PC-9 (cell line): ENCODE measurements at regions not wholly inside any gene's neighbourhood (a gene's known extent, or its start where the extent isn't known, plus 50 kb on each side); places are given as distances from the start of the nearest gene placed in this dataset.

Experiments used
- BruUV-seq: library from RNA; stranded (reverse); fragments of 400-500 nt; replicated peaks from 2 replicates; lab custom pipeline; 2021; lab: Mats Ljungman, UMichigan
- CTCF ChIA-PET: fragments of 300-600 bp; sonication (Branson Sonifier 250); formaldehyde crosslinking; loops from one replicate; lab custom pipeline; 2022; ENCODE audit warnings: antibody characterized with exemption; lab: Charles Lee
- POLR2A ChIA-PET: fragments of 300-600 bp; sonication (Branson Sonifier 250); formaldehyde crosslinking; loops from one replicate; lab custom pipeline; 2022; ENCODE audit warnings: antibody characterized with exemption; ENCODE audit not compliant: unreplicated experiment; lab: Charles Lee
- DNase-seq, 2 experiments: peaks; one replicate each; pipeline versions ENCODE4 v3.0.0 to v3.0.0-alpha.2; 2015 to 2022; ENCODE audit warnings: mixed read lengths in 1 of 2
- H2AFZ ChIP-seq: fragments of 200-600 bp; sonication (generic); 2 replicates; pipeline ENCODE4 v1.8.1; 2017; ENCODE audit warnings: antibody characterized with exemption
- H3F3A ChIP-seq: fragments of 200-600 bp; sonication (generic); 2 replicates; pipeline ENCODE4 v1.8.1; 2017; ENCODE audit warnings: antibody characterized with exemption, mild to moderate bottlenecking, low read depth; ENCODE audit not compliant: insufficient read depth
- H3K27ac ChIP-seq: fragments of 200-600 bp; sonication (generic); 2 replicates; pipeline ENCODE4 v1.6.1; 2016; ENCODE audit warnings: mixed run types
- H3K27me3 ChIP-seq: fragments of 200-600 bp; sonication (generic); 2 replicates; pipeline ENCODE4 v1.6.1; 2016; ENCODE audit warnings: low read depth, mixed run types; ENCODE audit not compliant: insufficient read depth
- H3K36me3 ChIP-seq: fragments of 200-600 bp; sonication (generic); 2 replicates; pipeline ENCODE4 v1.6.1; 2016; ENCODE audit warnings: low read depth, mixed run types
- H3K4me1 ChIP-seq: fragments of 200-600 bp; sonication (generic); replicated peaks from 2 replicates; pipeline ENCODE4 v1.6.1; 2016; ENCODE audit warnings: mixed run types; ENCODE audit not compliant: insufficient read depth
- H3K4me2 ChIP-seq: fragments of 200-600 bp; sonication (generic); 2 replicates; pipeline ENCODE4 v1.6.1; 2017; ENCODE audit warnings: mixed run types
- H3K4me3 ChIP-seq: fragments of 200-600 bp; sonication (generic); 2 replicates; pipeline ENCODE4 v1.6.1; 2016; ENCODE audit warnings: mixed run types
- H3K79me2 ChIP-seq: fragments of 200-600 bp; sonication (generic); 2 replicates; pipeline ENCODE4 v1.6.1; 2017; ENCODE audit warnings: low read depth, mixed run types
- H3K9me2 ChIP-seq: fragments of 200-600 bp; sonication (generic); 2 replicates; pipeline ENCODE4 v1.8.1; 2017; ENCODE audit warnings: mild to moderate bottlenecking; ENCODE audit not compliant: insufficient read depth
- H3K9me3 ChIP-seq: fragments of 200-600 bp; sonication (generic); 2 replicates; pipeline ENCODE4 v1.8.1; 2016; ENCODE audit warnings: low read depth; ENCODE audit not compliant: insufficient read depth
- H4K20me1 ChIP-seq: fragments of 200-600 bp; sonication (generic); 2 replicates; pipeline ENCODE4 v1.8.1; 2017; ENCODE audit not compliant: insufficient read depth
- CTCF ChIP-seq: fragments of 200-600 bp; sonication (generic); conservative IDR thresholded peaks from 2 replicates; pipeline ENCODE4 v1.6.1; 2017; ENCODE audit warnings: mixed run types, antibody characterized with exemption, mild to moderate bottlenecking, moderate library complexity
- EZH2 ChIP-seq: fragments of 200-600 bp; sonication (generic); IDR thresholded peaks from 2 replicates; pipeline ENCODE4 v1.8.0; 2017; ENCODE audit warnings: antibody characterized with exemption, low read depth
- intact Hi-C: fragments of 100-400 bp; cut with micrococcal nuclease; formaldehyde crosslinking; loops from one replicate; pipeline ENCODE4 v1.10.0; 2022; ENCODE audit not compliant: unreplicated experiment

- POLR2A ChIA-PET: no interaction called here
Observed at GRCh38 chr11:130588471-130588870, 140.0 kb downstream of the ADAMTS15 start.

DNA sequence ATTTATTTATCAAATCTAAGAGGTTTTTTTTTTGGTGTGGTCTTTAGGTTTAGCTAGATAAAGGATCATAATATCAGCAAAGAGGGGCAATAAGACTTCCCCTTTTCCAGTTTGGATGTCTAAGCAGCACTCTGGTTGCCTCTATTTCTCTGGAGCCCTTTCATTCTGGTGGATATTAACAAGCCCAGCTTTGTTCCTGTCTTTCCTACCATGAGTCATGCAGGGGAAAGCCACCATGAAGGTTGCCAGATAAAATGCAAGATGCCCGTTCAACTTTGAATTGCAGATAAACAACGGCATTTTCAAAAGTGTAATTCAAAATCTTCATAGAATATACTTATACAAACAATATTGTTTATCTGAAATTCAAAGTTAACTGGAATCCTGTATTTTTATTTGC is 143.6 kb downstream of the ADAMTS15 start:
- ChIA-PET CTCF (no interaction called here), POLR2A (no interaction called here)
- H3K9me3 ChIP-seq: no peaks in the 10 kb centered on the region
- no peak overlapping the region for H2AFZ ChIP-seq
- no peaks in the 10 kb centered on the region for H3K79me2 ChIP-seq
- no peak overlapping the region for H3K4me3 ChIP-seq
- BruUV-seq: no TSS peak
- 0 out of 2 replicates have a peak, but pooled peaks cover 3% of the 10 kb centered on the region for H3K4me1 ChIP-seq
- H3F3A ChIP-seq: no peaks in the 10 kb centered on the region
- DNase-seq: no peak
- intact Hi-C loops: no loop called here
- no peaks in the 10 kb centered on the region for H3K9me2 ChIP-seq
- no peaks in the 10 kb centered on the region for H3K36me3 ChIP-seq
- no peaks in the 10 kb centered on the region for H3K27me3 ChIP-seq
- H3K27ac ChIP-seq: no peak overlapping the region
- no peak overlapping the region for H3K4me2 ChIP-seq
- TF ChIP-seq EZH2 (no peak), CTCF (no peak)
- no peaks in the 10 kb centered on the region for H4K20me1 ChIP-seq

More at GRCh38 chr11:130588471-130588870, 140.0 kb downstream of the ADAMTS15 start:
- Histone ChIP-seq H3K9me3 (no peaks in the 10 kb centered on the region), H2AFZ (no peak overlapping the region), H3K4me1 (0 out of 2 replicates have a peak, but pooled peaks cover 3% of the 10 kb centered on the region), H3K79me2 (no peaks in the 10 kb centered on the region), H3K4me2 (no peak overlapping the region), H3K4me3 (no peak overlapping the region), H3F3A (no peaks in the 10 kb centered on the region), H3K27ac (no peak overlapping the region), H3K36me3 (no peaks in the 10 kb centered on the region), H3K27me3 (no peaks in the 10 kb centered on the region), H3K9me2 (no peaks in the 10 kb centered on the region), H4K20me1 (no peaks in the 10 kb centered on the region)
- BruUV-seq: no TSS peak
- CTCF ChIA-PET: no interaction called here
- no peak for TF ChIP-seq CTCF
- no peak for TF ChIP-seq EZH2
- DNase-seq: no peak
- intact Hi-C loops: loop anchor here (5.0 to 10.0 kb wide), 2 partner anchors 49 to 154 kb away; no protein-coding TSS in a partner anchor

GRCh38 chr11:130593064-130593463 is 144.6 kb downstream of the ADAMTS15 start:
- Histone ChIP-seq H3K9me2 (no peaks in the 10 kb centered on the region), H3K9me3 (no peaks in the 10 kb centered on the region), H3K4me3 (no peak overlapping the region), H3K4me2 (no peak overlapping the region), H4K20me1 (no peaks in the 10 kb centered on the region), H3K27ac (no peak overlapping the region), H2AFZ (no peak overlapping the region), H3K36me3 (no peaks in the 10 kb centered on the region), H3K27me3 (no peaks in the 10 kb centered on the region), H3K4me1 (0 out of 2 replicates have a peak, but pooled peaks cover 3% of the 10 kb centered on the region), H3K79me2 (no peaks in the 10 kb centered on the region), H3F3A (no peaks in the 10 kb centered on the region)
- POLR2A ChIA-PET: no interaction called here
- no TSS peak for BruUV-seq
- TF ChIP-seq CTCF (no peak), EZH2 (no peak)
- no peak for DNase-seq
- intact Hi-C loops: no loop called here
- CTCF ChIA-PET: no interaction called here
